GM12878 (cell line): ENCODE measurements at regions not wholly inside any gene's neighbourhood (a gene's known extent, or its start where the extent isn't known, plus 50 kb on each side); places are given as distances from the start of the nearest gene placed in this dataset.

Experiments used
- ATAC-seq: fragments of 200-7000 bp; cut with Tn5 transposase; 3 replicates; pipeline ENCODE4 v1.9.1; 2020; ENCODE audit warnings: mild to moderate bottlenecking, moderate library complexity
- BruUV-seq: library from RNA; stranded (reverse); fragments of 400-500 nt; replicated peaks from 2 replicates; lab custom pipeline; 2021; lab: Mats Ljungman, UMichigan
- CTCF ChIA-PET: fragments of 300-600 bp; sonication (Branson Sonifier 250); formaldehyde crosslinking; extraction: SDS; loops from one replicate; lab custom pipeline; 2021; ENCODE audit warnings: inconsistent platforms; lab: Yijun Ruan, JAX
- POLR2A ChIA-PET: fragments of 350-600 bp; formaldehyde crosslinking; extraction: SDS; loops from one replicate; lab custom pipeline; 2021; ENCODE audit warnings: inconsistent platforms; lab: Charles Lee
- RAD21 ChIA-PET: fragments of 300-600 bp; sonication (Branson Sonifier 250); formaldehyde crosslinking; loops from one replicate; lab custom pipeline; 2023; ENCODE audit warnings: antibody characterized with exemption; ENCODE audit not compliant: unreplicated experiment; lab: Charles Lee
- SMC1A ChIA-PET: fragments of 300-600 bp; sonication (Branson Sonifier 250); formaldehyde crosslinking; loops from one replicate; lab custom pipeline; 2023; ENCODE audit not compliant: unreplicated experiment, uncharacterized antibody; lab: Charles Lee
- DNase-seq: peaks from one replicate; pipeline ENCODE4 v3.0.0-alpha.2; 2011; ENCODE audit warnings: low read depth, low spot score
- FAIRE-seq: peaks from 3 replicates; lab custom pipeline; 2011; peaks lifted over from hg19 to GRCh38; lab: Jason Lieb, UNC
- H2AFZ ChIP-seq: 2 replicates; pipeline ENCODE4 v1.6.0; 2011; ENCODE audit warnings: low read depth, low read length, control low read depth; ENCODE audit not compliant: control insufficient read depth
- H3K27ac ChIP-seq: 2 replicates; pipeline ENCODE4 v1.5.1; 2011; ENCODE audit warnings: control low read depth; ENCODE audit not compliant: control insufficient read depth, insufficient read depth
- H3K27me3 ChIP-seq, 2 experiments: replicated peaks in 1 of 2; 2 replicates each; pipeline versions ENCODE4 v1.6.0 to v1.6.1; 2011; ENCODE audit warnings: low read length in 1 of 2; ENCODE audit not compliant: control insufficient read depth in 2 of 2, insufficient read depth in 2 of 2
- H3K36me3 ChIP-seq, 2 experiments: 2 replicates each; pipeline ENCODE4 v1.5.1; 2011; ENCODE audit warnings: low read length in 1 of 2; ENCODE audit not compliant: control insufficient read depth in 2 of 2, insufficient read depth in 2 of 2
- H3K4me1 ChIP-seq: 2 replicates; pipeline ENCODE4 v1.6.1; 2011; ENCODE audit warnings: mild to moderate bottlenecking, low read length, moderate library complexity, mixed read lengths; ENCODE audit not compliant: control insufficient read depth, insufficient read depth
- H3K4me2 ChIP-seq: 2 replicates; pipeline ENCODE4 v1.6.0; 2011; ENCODE audit warnings: control low read depth; ENCODE audit not compliant: control insufficient read depth, insufficient read depth
- H3K4me3 ChIP-seq: fragments of 200-600 bp; sonication (generic); 2 replicates; pipeline ENCODE4 v1.5.1; 2016
- H3K79me2 ChIP-seq: 2 replicates; pipeline ENCODE4 v1.6.0; 2011; ENCODE audit warnings: low read length; ENCODE audit not compliant: control insufficient read depth, insufficient read depth
- H3K9ac ChIP-seq: 2 replicates; pipeline ENCODE4 v1.8.0; 2011; ENCODE audit warnings: low read length, control low read depth, mixed read lengths; ENCODE audit not compliant: control insufficient read depth, insufficient read depth
- H3K9me3 ChIP-seq: replicated peaks from 3 replicates; pipeline ENCODE4 v1.5.1; 2011; ENCODE audit warnings: mild to moderate bottlenecking, low read length; ENCODE audit not compliant: control insufficient read depth, insufficient read depth
- H4K20me1 ChIP-seq: 2 replicates; pipeline ENCODE4 v1.6.0; 2011; ENCODE audit not compliant: control insufficient read depth, insufficient read depth
- EED ChIP-seq: sonication (generic); IDR thresholded peaks from 2 replicates; pipeline ENCODE4 v1.6.1; 2016; ENCODE audit warnings: antibody characterized with exemption, low read depth
- ETV6 ChIP-seq, 2 experiments: fragments of 450-650 bp in 1 of 2; IDR thresholded peaks in 1 of 2; conservative IDR thresholded peaks in 1 of 2; 2 replicates each; pipeline ENCODE4 v1.6.1; 2014; ENCODE audit warnings: antibody characterized with exemption in 1 of 2, borderline replicate concordance in 1 of 2, low read depth in 1 of 2, mild to moderate bottlenecking in 1 of 2, moderate library complexity in 1 of 2
- FOXM1 ChIP-seq: IDR thresholded peaks from 2 replicates; pipeline ENCODE4 v1.6.1; 2012; ENCODE audit warnings: low read depth, mild to moderate bottlenecking, inconsistent platforms, low read length, moderate library complexity
- HDAC6 ChIP-seq: fragments of 200-600 bp; sonication (generic); IDR thresholded peaks from one replicate; pipeline ENCODE4 v1.8.0; 2017; ENCODE audit warnings: antibody characterized with exemption; ENCODE audit not compliant: unreplicated experiment
- MLLT1 ChIP-seq: fragments of 450-650 bp; IDR thresholded peaks from 2 replicates; pipeline ENCODE4 v1.6.1; 2016; ENCODE audit warnings: mild to moderate bottlenecking
- NFYB ChIP-seq: IDR thresholded peaks from 2 replicates; pipeline ENCODE4 v1.6.1; 2011; ENCODE audit warnings: low read depth, mild to moderate bottlenecking, low read length, improper control_type of control experiment, moderate library complexity; ENCODE audit not compliant: insufficient read depth
- RBBP5 ChIP-seq: fragments of 200-600 bp; sonication (generic); conservative IDR thresholded peaks from 2 replicates; pipeline ENCODE4 v1.6.1; 2016
- SIN3A ChIP-seq: IDR thresholded peaks from 2 replicates; pipeline ENCODE4 v1.6.1; 2012; ENCODE audit warnings: low read depth, low read length, improper control_type of control experiment
- SMAD5 ChIP-seq: IDR thresholded peaks from 2 replicates; pipeline ENCODE4 v1.6.1; 2016; ENCODE audit warnings: antibody characterized with exemption, low read depth
- SPI1 ChIP-seq: IDR thresholded peaks from 2 replicates; pipeline ENCODE4 v1.6.1; 2011; ENCODE audit warnings: low read depth, mild to moderate bottlenecking, low read length, moderate library complexity, borderline replicate concordance; ENCODE audit not compliant: insufficient read depth
- TCF7 ChIP-seq: IDR thresholded peaks from 2 replicates; pipeline ENCODE4 v1.6.1; 2014; ENCODE audit warnings: antibody characterized with exemption, borderline replicate concordance
- ZNF207 ChIP-seq: fragments of 450-650 bp; IDR thresholded peaks from 2 replicates; pipeline ENCODE4 v1.6.1; 2014; ENCODE audit warnings: antibody characterized with exemption, mild to moderate bottlenecking, borderline replicate concordance
- WGBS: methylation state at CpG from one replicate; pipeline ENCODE4 v1.1.6; 2016; ENCODE audit warnings: low lambda C conversion rate; ENCODE audit not compliant: insufficient replicate concordance, insufficient coverage; ENCODE audit errors: missing lambda C conversion rate; 5-methylcytosine and 5-hydroxymethylcytosine counted together
- in situ Hi-C: fragments of 300-500 bp; cut with MboI; formaldehyde crosslinking; loops from 9 replicates; pipeline ENCODE4 v1.14.3; 2018; ENCODE audit warnings: mixed read lengths
- intact Hi-C: fragments of 100-400 bp; cut with micrococcal nuclease; formaldehyde crosslinking; loops from one replicate; pipeline ENCODE4 v1.14.2; 2022; ENCODE audit not compliant: unreplicated experiment

- TF ChIP-seq MLLT1: no peak
- TF ChIP-seq SIN3A: no peak
- no peak for TF ChIP-seq SMAD5
- no peak for TF ChIP-seq TCF7
- no peak for TF ChIP-seq HDAC6
- no peak for TF ChIP-seq EED
- no peak for TF ChIP-seq NFYB
- TF ChIP-seq RBBP5: no peak
Measured at GRCh38 chr15:95174301-95175259, 943.2 kb downstream of the MCTP2 start (continued).

- H3K36me3 ChIP-seq: no peaks in the 10 kb centered on the region
- H3K27me3 ChIP-seq: no peaks in the 10 kb centered on the region
- 11% methylated on average over 3 of the region's 3 CpGs for WGBS
- ChIA-PET CTCF (interaction anchor here (0.5 to 0.6 kb wide), 2 partner anchors 283 to 288 kb away, joined by 3 to 4 read pairs; no protein-coding TSS in a partner anchor), SMC1A (interaction anchor here (0.6 kb wide), 1 partner anchor 12 kb away, joined by 5 read pairs; no protein-coding TSS in a partner anchor), RAD21 (no interaction called here), POLR2A (no interaction called here)
- H3K27ac ChIP-seq: no peak overlapping the region
- TF ChIP-seq FOXM1: no peak
- TF ChIP-seq ETV6 (conservative IDR thresholded peaks at IDR 0.05 in 1 of 2, IDR thresholded peaks at IDR 0.05 in 1 of 2; ENCODE audit: borderline replicate concordance in 1 of 2, low read depth in 1 of 2): no peak
- TF ChIP-seq SPI1: no peak
- TF ChIP-seq ZNF207: no peak
- H3K4me3 ChIP-seq: no peak overlapping the region
- no peak overlapping the region for H3K4me2 ChIP-seq
- ATAC-seq: no peak
- no peak for FAIRE-seq
- intact Hi-C loops: no loop called here
- no peak for DNase-seq
- no peak overlapping the region for H2AFZ ChIP-seq
- no peaks in the 10 kb centered on the region for H3K79me2 ChIP-seq
- H3K9me3 ChIP-seq: no peaks in the 10 kb centered on the region
- no peaks in the 10 kb centered on the region for H3K4me1 ChIP-seq
- in situ Hi-C loops: no loop called here
- BruUV-seq: no TSS peak
- H3K9ac ChIP-seq: no peak overlapping the region
- no peaks in the 10 kb centered on the region for H4K20me1 ChIP-seq
Measured at GRCh38 chr15:95175914-95176658, 944.7 kb downstream of the MCTP2 start.
